Stimulated activated CD4-positive, alpha-beta T cell treated with anti-CD3 and anti-CD28 coated beads, TNF-alpha, amount 100 ng/mL, for 48 hours (primary cell): ENCODE measurements at regions not wholly inside any gene's neighbourhood (a gene's known extent, or its start where the extent isn't known, plus 50 kb on each side); places are given as distances from the start of the nearest gene placed in this dataset.

Source experiments
- DNase-seq, 3 donors: peaks; one replicate each; pipeline ENCODE4 v3.0.0-alpha.2; 2020; ENCODE audit warnings: low read depth in 3 of 3

DNA sequence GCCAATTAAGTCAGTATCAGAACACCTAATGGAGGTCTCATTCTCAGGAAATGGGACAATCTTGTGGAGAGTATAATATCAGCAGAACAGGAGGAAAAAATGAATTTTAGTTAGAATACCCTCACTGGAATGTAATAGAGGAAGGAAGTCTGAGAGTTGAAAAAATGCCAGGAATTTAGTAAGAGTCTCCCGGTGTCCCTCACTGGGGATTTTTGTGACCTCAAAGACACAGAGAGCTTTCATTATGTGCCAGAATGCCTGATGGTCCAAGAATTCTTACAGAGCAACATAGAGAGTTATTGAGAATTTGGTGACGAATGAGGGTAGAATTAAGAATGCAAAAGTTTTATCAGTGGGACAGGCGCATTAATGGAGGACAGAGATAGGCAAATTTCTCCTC is 443.5 kb upstream of the B3GALT2 start:
- DNase-seq, result no peak

GRCh38 chr1:193626695-193627094 is 440.3 kb upstream of the B3GALT2 start:
- DNase-seq, result no peak

DNA sequence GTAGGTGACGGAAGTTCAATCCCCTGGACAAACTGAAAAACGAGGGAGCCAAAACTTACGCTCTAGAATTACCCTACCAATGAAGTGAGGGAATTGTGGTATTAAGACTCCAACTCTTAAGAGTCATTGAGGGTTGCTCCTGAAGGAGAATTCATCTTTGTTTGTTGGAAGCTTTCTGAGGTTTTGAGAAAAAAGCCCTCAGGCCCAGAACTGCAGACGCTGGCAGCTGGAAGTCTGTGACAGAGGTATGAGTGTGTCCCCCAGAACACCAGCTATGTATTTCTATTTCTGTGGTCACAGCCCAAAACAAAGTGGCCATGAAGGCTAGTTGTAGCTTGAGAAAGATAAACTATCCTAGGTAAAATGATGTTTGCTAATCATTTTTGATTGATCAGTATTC is 438.8 kb upstream of the B3GALT2 start:
- no peak for DNase-seq

- no peak for DNase-seq
Measured at GRCh38 chr1:193619911-193620310, 433.5 kb upstream of the B3GALT2 start.

DNA sequence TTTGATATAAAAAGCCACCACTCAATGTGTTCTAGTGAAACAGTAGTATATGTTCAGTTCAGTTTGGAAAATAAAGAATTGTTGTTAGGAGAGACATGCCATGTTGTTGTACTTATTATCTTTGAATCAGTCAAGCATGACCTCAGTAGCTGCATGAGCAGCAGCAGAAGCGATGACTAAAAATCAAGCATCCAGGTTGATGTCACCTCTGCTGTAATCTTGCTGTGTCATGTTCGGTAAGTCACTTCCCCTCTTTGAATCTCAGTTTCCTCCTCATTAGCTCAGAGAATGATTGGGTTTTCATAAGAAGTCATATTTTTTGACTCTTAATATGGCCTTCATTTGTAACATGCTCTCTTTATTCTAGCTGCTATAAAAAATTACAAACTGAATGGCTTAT is 428.4 kb upstream of the B3GALT2 start:
- no peak for DNase-seq

- no peak for DNase-seq
Measured at GRCh38 chr1:193614275-193614674, 427.9 kb upstream of the B3GALT2 start.

GRCh38 chr1:193613041-193613440 is 426.6 kb upstream of the B3GALT2 start:
- no peak for DNase-seq

DNA sequence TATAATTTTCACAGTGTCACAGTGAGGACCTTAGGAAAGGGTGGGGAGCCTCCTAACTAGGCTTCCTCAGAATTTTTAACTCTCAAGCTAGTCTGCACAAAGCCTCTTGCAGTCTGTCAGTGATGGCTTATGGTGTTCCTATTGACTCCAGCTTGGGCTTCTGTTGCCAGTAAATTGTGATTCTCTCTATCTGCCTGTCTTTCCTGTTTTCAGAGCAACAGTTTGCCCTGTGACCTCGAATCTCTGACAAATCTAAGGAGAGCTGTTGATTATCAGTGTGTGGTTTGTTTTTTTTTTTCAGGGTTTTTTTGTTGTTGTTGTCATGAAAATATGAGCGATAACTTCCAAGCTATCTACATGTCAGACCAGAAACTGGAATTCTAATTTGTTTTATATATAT is 423.2 kb upstream of the B3GALT2 start:
- DNase-seq, result no peak

DNA sequence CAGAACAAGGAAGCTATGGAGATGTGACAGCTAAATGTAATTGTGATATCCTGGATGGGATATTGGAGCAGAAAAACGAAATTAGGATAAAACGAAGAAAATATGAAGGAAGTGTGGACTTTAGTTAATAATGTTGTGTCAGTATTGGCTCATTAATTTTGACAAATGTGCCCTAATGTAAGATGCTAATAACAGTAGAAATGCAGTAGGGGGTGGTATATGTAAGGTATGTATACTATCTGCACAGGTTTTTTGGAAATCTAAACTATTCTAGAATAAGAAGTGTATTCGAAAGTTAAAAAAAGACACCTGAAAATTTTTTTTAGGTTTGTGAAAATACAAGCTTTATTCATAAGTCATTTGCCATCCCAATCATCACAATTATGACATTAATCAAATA is 421.4 kb upstream of the B3GALT2 start:
- DNase-seq, result no peak

DNA sequence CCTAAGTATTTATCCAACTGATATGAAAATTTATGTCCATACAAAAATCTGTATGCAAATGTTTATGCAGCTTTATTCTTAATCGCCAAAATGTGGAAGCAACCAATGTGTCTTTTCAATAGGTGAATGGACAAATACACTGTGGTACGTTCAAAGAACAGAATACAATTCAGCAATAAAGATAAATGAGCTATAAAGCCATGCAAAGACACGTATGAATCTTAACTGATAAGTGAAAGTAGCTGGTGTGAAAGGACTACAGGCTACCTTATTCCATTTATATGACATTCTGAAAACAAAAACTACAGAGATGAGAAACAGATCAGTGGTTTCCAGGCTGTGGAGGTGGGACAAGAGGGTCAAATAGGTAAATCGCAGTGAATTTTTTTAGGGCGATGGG is 419.6 kb upstream of the B3GALT2 start:
- DNase-seq, result no peak

DNA sequence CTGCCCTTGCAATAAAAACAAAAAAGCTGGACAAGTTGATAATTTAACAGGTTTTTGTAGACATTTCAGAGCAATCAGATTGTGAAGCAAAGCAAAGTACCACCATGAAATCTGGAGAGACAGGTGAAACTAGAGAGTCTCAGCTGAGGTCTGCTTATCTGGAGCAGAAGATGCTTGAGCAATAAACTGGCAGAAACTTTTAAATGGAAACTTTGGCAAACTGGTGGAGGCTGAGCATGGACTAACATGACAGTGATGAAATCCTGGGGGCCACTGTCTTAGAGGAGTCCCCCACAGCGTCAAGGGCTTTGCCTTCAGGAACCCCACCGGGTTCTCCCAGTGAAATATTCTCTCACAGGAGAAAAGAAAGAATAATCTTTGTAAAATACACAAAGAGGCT is 416.3 kb upstream of the B3GALT2 start:
- no peak for DNase-seq

GRCh38 chr1:193593147-193593885 is 406.9 kb upstream of the B3GALT2 start:
- no peak for DNase-seq

DNA sequence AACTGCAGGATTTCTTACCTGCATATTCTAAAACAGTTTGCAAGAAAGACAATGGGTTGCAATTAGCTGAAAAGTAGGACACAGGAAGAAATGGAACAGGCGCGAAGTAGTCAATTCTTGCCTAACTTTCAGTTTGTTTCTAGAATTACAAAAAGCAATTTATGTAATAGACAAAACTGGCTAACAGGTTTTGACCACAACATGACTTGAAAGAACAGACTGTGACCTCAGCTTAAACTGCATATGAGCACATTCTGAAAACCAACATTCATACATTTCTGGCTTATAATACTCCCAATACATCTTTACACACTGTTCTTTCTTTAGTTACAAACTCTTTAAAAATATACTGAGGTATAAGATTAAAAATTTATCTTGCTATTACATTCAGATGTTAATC is 405.9 kb upstream of the B3GALT2 start:
- no peak for DNase-seq

DNA sequence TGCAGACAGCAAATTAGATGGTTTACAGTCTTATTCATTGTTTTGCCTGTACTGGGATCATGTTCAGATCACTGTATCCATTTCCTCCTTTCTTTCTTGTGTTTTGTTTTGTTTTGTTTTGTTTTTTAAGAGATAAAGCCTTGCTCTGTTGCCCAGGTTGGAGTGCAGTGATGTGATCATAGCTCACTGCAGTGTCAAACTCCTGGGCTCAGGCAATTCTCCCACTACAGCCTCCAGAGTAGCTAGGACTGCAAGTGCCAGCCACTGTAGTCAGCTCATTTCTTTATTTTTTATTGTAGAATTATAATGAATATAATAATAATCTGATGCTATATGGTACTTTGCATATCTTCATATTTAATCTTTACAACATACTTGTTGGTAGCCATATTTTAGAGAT is 403.7 kb upstream of the B3GALT2 start:
- no peak for DNase-seq

GRCh38 chr1:193589597-193590040 is 403.2 kb upstream of the B3GALT2 start:
- DNase-seq, result no peak

DNA sequence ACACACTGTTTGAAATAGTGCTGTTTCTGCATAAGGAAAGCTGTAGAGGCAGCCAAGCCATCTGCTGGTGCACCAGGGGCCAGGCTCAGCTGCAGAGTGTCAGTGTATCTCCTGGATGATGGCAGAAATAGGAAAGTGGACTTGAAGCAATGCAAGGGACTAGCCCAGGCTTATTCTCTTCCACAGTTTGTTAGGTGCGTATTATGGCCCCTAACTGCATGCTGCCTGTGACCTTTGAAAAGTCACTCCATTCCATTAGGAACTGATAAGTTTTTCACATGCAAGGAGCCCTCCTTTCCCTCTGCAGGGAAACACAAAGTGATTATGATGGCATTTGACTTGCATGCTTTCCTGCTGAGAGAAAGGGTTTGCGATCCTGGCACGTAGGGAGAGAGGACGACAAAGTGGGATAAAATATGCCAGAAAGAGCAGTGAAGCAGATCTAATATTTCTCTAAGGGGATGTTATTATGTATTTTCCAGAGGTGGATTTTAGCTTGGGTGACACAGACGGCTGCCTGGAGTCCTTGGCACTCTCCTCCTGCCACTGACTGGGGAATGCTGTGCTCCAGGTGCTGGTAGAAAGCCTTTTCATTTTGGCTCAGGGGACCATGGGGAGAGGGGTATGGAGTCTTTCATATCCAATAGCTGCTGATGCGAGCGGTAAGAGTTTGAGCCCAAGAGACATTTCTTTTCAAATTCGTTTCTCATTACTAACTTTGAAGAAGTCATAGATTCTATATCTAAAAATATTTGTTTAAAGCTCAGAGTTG is 402.1 kb upstream of the B3GALT2 start:
- DNase-seq, result no peak

DNA sequence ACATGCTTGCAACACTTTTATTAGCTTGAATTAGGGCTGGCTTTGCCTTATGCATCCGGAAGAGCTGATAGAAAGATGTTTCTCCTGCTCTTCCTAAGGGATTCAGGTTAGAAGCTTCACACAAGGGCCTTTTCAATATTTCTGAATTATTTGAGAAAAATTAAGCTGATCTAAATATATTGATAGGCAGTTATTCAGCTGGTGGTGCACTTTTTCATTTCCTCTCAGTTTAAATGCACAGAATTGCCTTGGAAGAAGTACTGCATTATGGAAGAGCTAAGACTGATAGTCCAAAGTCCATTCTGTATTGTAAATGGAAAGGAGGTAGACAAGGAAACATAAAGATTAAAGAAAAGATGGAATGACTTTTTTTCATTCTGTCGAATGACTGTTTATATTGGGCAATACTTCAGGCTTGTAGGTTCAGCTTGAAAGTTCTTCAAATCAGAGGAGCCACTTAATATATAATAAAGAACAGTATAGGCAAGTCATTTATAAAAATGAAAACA is 398.4 kb upstream of the B3GALT2 start:
- DNase-seq, result no peak

DNA sequence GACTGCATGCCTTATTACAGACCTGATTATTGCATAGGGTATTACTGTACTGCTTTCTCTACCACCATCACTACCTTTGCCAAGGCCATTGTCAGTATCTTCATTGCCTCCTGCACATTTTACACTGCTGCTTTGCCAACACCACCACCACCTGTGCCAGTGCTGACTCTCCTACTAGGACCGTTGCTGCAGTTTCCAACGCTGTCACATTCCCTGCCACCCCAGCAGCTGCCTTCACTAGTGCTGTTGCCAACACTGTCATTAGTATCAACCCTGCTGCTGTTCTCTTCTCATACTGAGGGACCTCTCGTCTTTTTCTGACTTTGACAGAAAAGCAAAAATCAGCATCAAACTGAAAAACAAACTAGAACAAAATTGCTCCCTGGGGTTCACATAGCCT is 394.9 kb upstream of the B3GALT2 start:
- no peak for DNase-seq

- no peak for DNase-seq
Measured at GRCh38 chr1:193580419-193580818, 394.0 kb upstream of the B3GALT2 start.

DNA sequence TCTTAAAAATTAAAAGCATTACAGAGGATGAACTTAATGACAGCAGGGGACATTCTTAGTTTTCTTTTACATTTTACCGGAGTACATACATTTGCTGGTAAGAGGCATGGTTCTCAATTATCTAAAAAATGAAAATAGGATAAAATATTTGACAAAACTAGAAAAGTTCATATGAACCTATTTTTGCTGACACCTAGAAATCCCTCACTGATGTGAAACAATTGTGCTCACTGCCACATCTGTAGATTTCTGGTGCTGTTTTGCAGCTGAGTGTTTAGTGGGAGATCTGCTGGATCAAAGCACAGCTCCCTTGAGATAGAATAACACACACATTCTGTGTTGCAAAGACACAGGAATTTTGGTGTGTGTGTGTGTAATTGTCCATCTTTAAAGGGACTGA is 392.9 kb upstream of the B3GALT2 start:
- DNase-seq, result no peak

DNA sequence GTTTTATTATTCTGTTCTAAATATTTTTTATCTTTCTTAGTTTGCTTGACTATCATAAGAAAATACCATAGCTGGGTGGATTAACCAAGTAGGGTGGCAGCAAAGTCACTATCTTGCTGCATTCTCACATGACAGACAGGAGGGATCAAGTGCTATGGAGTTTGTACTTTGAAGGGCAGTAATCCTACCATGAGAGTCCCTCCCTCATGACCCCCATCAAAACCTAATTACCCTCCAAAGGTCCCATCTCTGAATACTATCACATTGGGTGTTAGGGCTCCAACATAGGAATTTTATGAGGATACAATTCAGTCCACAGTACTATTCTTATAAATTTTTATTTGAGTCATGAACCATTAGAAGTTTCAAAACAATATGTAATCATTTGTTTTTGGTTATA is 388.5 kb upstream of the B3GALT2 start:
- no peak for DNase-seq

DNA sequence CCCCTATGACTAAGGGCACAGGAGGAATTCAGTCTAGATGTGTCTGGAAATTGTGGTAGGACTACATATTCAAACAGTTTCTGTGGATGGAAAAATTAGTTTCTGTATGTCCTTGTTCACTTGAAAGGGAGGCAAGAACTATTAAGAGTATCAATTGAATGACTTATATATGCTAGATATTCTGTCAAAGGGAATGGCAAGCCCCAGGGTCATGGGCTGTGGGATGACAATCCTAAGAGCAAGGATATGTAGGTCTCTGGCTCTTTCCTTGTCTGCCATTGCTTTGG is 383.5 kb upstream of the B3GALT2 start:
- no peak for DNase-seq
